ENCODE measurements at regions not wholly inside any gene's neighbourhood (a gene's known extent, or its start where the extent isn't known, plus 50 kb on each side); places are given as distances from the start of the nearest gene placed in this dataset.

GRCh38 chr12:27178255-27178654 lies 65.8 kb upstream of the STK38L start:
- TF ChIP-seq CTCF (conservative IDR thresholded peaks at IDR 0.05; ENCODE audit: low read length) (no peak), EZH2phosphoT487 (IDR thresholded peaks at IDR 0.05; ENCODE audit: borderline replicate concordance, low read depth, low read length) (no peak)
